Right atrium auricular region (tissue), 2 donors: ENCODE measurements at regions not wholly inside any gene's neighbourhood (a gene's known extent, or its start where the extent isn't known, plus 50 kb on each side); places are given as distances from the start of the nearest gene placed in this dataset.
"Not testable (repeated sequence)": the region's sequence is repeated elsewhere in the genome, so short reads cannot be mapped to it uniquely, and the experiment has no call there.

ENCODE experiments used
- DNase-seq: peaks from one replicate; pipeline ENCODE4 v3.0.0-alpha.2; 2019; ENCODE audit warnings: low spot score
- H3K27ac ChIP-seq, 2 donors: fragments of 200-600 bp; sonication (generic); 1 replicate in 1 of 2; 2 replicates in 1 of 2; pipeline ENCODE4 v1.5.1; 2016 to 2019
- H3K27me3 ChIP-seq, 2 donors: fragments of 200-600 bp; sonication (generic); one replicate each; pipeline versions ENCODE4 v1.5.1 to v1.6.0; 2017 to 2019
- H3K36me3 ChIP-seq: fragments of 200-600 bp; sonication (generic); one replicate; pipeline ENCODE4 v1.5.1; 2016
- H3K4me1 ChIP-seq, 2 donors: fragments of 200-600 bp; sonication (generic); one replicate each; pipeline versions ENCODE4 v1.5.1 to v1.6.0; 2017 to 2019
- H3K4me3 ChIP-seq, 2 donors: fragments of 200-600 bp; sonication (generic); 1 replicate in 1 of 2; 2 replicates in 1 of 2; pipeline ENCODE4 v1.5.1; 2017 to 2019; ENCODE audit warnings: mild to moderate bottlenecking in 1 of 2, moderate library complexity in 1 of 2
- H3K9me3 ChIP-seq, 2 donors: fragments of 200-600 bp; sonication (generic); one replicate each; pipeline ENCODE4 v1.5.1; 2019
- TF ChIP-seq, protein P1 (sequence below), 2 donors: fragments of 200-600 bp; sonication (generic); IDR thresholded peaks; one replicate each; pipeline ENCODE4 v1.5.1; 2019; ENCODE audit warnings: antibody characterized with exemption in 2 of 2

DNA sequence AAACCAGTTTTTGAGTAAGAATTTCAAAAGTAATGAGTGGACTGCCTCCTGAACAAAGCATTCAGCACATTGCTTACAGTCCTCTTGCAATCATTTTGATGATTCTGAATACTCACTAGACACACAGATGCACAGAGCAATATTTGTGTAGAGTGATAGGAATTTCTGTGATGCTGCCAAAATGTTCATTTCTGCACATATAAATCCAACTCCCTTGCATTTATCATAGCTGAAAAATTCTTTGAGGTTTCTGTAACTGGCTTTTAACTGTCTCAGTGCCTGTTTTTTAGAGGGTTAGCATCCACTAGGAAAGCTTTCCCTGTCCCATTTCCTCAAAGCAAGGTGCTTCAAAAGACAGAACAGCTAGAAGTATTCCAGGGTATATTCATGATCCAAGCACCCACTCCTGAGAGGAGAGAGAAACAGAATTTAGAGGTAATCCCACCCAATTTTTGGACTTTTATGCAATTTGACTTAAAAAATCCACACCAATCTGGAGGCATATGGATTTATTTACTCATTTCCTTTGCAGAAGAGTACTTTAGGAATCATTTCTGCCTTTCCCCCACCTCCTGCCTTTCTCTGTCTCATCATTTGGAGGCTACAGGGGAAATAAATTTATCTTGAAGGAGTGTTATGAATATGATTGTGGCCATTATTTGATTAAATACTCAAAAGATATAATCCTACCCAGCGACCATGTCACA lies 234.5 kb upstream of the SLIT2 start:
- TF ChIP-seq, protein P1, sequence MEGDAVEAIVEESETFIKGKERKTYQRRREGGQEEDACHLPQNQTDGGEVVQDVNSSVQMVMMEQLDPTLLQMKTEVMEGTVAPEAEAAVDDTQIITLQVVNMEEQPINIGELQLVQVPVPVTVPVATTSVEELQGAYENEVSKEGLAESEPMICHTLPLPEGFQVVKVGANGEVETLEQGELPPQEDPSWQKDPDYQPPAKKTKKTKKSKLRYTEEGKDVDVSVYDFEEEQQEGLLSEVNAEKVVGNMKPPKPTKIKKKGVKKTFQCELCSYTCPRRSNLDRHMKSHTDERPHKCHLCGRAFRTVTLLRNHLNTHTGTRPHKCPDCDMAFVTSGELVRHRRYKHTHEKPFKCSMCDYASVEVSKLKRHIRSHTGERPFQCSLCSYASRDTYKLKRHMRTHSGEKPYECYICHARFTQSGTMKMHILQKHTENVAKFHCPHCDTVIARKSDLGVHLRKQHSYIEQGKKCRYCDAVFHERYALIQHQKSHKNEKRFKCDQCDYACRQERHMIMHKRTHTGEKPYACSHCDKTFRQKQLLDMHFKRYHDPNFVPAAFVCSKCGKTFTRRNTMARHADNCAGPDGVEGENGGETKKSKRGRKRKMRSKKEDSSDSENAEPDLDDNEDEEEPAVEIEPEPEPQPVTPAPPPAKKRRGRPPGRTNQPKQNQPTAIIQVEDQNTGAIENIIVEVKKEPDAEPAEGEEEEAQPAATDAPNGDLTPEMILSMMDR (IDR thresholded peaks at IDR 0.05): no peak
- Histone ChIP-seq H3K4me1 (no peaks in the 10 kb centered on the region), H3K4me3 (no peak overlapping the region), H3K27ac (no peak overlapping the region), H3K9me3 (no peaks in the 10 kb centered on the region), H3K36me3 (no peaks in the 10 kb centered on the region), H3K27me3 (no peaks in the 10 kb centered on the region)
- no peak for DNase-seq

DNA sequence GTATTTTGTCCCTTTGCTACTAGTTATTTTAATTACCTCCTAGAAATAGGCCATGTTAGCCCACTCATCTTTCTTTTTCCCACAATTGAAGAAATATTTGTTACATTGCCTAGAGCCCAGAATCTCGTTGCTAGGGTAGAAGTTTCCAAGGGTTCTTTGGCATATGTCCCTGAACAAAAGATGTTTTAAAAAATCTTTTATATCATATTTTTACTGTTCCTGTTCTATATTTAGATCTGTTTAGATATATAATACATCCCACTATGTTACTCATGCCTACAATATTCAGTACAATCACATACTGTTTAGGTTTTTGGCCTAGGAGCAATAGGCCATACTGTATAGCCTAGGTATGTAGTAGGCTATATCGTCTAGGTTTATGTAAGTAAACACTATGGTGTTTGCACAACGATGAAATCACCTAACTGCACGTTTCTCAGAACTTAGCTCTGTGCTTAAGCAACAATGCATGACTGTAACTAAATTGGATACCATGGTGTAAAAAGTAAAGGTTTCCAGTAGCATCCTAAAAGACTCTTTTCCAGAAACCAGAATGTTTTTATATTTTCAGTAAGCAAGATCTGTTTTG lies 236.0 kb upstream of the SLIT2 start:
- H3K4me1 ChIP-seq: no peaks in the 10 kb centered on the region
- H3K27me3 ChIP-seq: no peaks in the 10 kb centered on the region
- H3K9me3 ChIP-seq: no peaks in the 10 kb centered on the region
- no peaks in the 10 kb centered on the region for H3K36me3 ChIP-seq
- TF ChIP-seq, protein P1 (IDR thresholded peaks at IDR 0.05): no peak
- no peak for DNase-seq
- no peak overlapping the region for H3K27ac ChIP-seq
- no peak overlapping the region for H3K4me3 ChIP-seq

DNA sequence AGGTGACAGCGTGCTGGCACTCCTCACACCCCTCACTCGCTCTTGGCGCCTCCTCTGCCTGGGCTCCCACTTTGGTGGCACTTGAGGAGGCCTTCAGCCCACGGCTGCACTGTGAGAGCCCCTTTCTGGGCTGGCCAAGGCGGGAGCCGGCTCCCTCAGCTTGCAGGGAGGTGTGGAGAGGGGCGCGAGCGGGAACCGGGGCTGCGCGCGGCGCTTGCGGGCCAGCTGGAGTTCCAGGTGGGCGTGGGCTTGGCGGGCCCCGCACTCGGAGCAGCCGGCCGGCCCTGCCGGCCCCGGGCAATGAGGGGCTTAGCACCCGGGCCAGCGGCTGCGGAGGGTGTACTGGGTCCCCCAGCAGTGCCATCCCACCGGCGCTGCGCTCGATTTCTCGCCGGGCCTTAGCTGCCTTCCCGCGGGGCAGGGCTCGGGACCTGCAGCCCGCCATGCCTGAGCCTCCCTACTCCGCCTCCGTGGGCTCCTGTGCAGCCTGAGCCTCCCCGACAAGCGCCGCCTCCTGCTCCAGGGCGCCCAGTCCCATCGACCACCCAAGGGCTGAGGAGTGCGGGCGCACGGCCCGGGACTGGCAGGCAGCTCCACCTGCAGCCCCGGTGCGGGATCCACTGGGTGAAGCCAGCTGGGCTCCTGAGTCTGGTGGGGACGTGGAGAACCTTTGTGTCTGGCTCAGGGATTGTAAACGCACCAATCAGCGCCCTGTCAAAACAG lies 247.7 kb upstream of the SLIT2 start:
- not testable (repeated sequence) for DNase-seq, H3K27ac ChIP-seq, H3K4me1 ChIP-seq, H3K9me3 ChIP-seq, H3K27me3 ChIP-seq, H3K4me3 ChIP-seq, H3K36me3 ChIP-seq

DNA sequence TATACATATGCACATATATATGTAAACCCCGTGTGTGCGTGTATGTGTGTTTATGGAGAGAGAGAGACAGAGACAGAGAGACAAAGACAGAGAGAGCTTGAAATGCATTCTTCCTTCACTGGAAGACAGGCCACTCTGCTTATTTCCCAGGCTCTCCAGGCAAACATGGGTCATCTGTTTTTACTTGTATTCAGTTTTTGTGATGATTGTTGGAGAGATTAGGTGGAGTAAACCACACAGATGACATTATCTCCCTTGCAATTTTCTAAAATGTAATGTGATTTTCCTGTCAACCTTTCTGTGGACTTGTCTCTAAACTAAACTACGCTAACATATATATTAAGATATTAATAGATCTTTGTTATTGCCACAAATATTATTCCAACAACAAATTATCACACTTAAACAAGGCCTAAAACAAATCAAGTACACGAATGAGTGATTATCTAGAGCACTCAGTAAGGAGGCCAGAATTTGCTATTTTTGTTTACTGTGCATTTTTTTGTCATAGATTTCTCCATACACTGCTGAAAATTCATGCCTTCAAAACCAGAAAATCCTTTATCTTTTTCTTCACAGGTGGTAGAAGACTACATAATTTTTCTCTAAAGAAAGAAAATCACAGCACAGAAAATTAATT lies 251.8 kb upstream of the SLIT2 start:
- Histone ChIP-seq H3K27ac (no peak overlapping the region), H3K36me3 (no peaks in the 10 kb centered on the region), H3K4me1 (no peaks in the 10 kb centered on the region), H3K4me3 (no peak overlapping the region), H3K27me3 (no peaks in the 10 kb centered on the region), H3K9me3 (no peaks in the 10 kb centered on the region)
- no peak for DNase-seq
- TF ChIP-seq, protein P1 (IDR thresholded peaks at IDR 0.05): no peak

DNA sequence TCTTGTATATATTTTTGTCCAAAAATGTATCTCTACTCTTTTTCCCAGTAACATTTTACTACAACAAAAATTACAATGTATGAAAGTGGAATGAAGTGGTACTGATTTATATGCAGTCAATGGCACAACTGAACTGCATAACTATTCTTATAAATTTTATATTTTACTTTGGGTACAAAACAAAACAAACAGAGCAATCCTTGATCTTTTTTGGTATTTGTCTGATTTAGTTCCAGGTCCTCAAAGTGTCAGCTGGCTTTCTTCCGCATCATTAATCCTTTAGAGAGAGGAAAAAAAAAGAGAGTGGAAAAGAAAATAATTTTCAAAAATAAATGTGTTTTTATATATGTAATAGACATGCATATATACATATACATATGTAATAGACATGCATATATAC lies 252.4 kb upstream of the SLIT2 start:
- Histone ChIP-seq H3K4me3 (no peak overlapping the region), H3K9me3 (no peaks in the 10 kb centered on the region), H3K27me3 (no peaks in the 10 kb centered on the region), H3K36me3 (no peaks in the 10 kb centered on the region), H3K4me1 (no peaks in the 10 kb centered on the region), H3K27ac (no peak overlapping the region)
- DNase-seq: no peak
- TF ChIP-seq, protein P1 (IDR thresholded peaks at IDR 0.05): no peak

DNA sequence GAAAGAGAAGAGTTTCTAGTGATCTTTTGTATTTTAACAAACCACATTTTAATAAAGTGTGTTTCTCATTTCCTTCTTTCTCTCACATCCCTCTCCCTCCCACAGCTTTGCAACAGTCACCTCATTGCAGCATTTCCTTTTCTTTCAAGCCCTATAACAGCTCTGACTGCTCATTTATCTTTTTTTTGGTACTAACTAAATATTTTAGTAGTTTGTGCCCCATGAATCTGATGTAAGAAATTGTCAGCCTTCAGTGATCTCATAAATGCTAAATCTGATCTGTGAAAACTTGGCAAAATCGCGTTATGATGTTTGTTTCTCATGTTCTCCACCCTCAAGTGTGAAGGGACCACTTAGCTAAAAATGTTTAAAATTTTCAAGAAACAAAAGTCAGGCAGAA lies 258.5 kb upstream of the SLIT2 start:
- Histone ChIP-seq H3K4me1 (no peaks in the 10 kb centered on the region), H3K27ac (no peak overlapping the region), H3K36me3 (no peaks in the 10 kb centered on the region), H3K27me3 (no peaks in the 10 kb centered on the region), H3K4me3 (no peak overlapping the region), H3K9me3 (no peaks in the 10 kb centered on the region)
- DNase-seq: no peak
- TF ChIP-seq, protein P1 (IDR thresholded peaks at IDR 0.05): no peak
